Superior temporal gyrus (tissue), 1 donor: ENCODE measurements at regions not wholly inside any gene's neighbourhood (a gene's known extent, or its start where the extent isn't known, plus 50 kb on each side); places are given as distances from the start of the nearest gene placed in this dataset.
"Not testable (repeated sequence)": the region's sequence is repeated elsewhere in the genome, so short reads cannot be mapped to it uniquely, and the experiment has no call there.

ENCODE experiments used
- DNase-seq: peaks from one replicate; pipeline ENCODE4 v3.0.0-alpha.2; 2016; ENCODE audit errors: extremely low spot score

GRCh38 chr22:22822106-22822505 lies 65.5 kb upstream of the IGLL5 start:
- no peak for DNase-seq

DNA sequence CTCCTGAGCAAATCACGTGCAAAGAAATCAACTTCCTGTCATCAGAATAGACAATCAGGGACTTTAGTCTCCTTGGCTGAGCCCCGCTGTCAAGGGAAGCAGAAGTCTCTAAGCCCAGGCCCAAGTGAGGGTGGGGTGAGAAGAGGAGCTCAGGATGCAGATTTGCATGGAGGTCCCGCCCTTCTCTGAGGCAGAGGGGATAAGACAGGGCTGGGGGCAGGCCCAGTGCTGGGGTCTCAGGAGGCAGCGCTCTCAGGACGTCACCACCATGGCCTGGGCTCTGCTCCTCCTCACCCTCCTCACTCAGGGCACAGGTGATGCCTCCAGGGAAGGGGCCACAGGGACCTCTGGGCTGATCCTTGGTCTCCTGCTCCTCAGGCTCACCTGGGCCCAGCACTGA lies 65.1 kb upstream of the IGLL5 start:
- DNase-seq = not testable (repeated sequence)

GRCh38 chr22:22823131-22823810 lies 64.3 kb upstream of the IGLL5 start:
- DNase-seq = no peak

DNA sequence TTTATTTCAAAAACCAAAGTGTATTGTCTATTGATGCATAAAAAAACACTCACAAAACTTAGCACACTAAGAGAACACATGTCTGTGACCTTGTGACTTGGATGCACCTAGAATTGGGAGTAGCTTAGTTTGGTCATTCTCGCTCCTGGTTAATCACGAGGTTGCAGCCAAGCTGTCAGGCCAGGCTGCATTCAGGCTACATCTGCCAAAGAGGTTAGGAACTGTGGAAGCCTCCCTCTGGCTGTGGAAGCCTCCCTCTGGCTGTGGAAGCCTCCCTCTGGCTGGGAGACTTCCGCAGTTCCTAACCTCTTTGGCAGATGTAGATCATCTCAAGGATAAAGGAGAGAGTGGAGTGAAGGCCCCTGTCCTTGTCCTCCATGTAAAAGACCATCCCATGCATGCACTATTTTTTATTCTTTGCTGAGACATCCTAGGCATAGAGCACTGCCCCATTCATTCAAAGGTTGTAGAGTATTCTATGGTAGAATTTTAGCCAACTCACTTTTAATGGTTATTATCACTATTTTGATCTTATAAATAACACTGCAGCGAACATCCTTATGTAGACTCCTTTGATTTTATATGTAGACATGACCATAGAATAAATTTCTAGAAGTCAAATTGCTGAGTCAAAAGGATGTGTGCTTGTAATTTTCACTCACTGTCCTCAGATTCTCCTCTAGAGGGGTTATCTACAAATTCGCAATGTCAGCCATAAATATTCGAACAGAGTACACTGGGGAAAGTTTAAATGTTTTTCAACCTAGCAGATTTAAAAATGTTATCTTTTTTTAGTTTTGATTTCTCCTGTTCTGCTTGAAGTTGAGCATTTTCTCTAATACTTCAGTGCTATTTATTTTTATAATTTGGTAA lies 63.0 kb upstream of the IGLL5 start:
- no peak for DNase-seq

GRCh38 chr22:22825213-22825593 lies 62.4 kb upstream of the IGLL5 start:
- no peak for DNase-seq

DNA sequence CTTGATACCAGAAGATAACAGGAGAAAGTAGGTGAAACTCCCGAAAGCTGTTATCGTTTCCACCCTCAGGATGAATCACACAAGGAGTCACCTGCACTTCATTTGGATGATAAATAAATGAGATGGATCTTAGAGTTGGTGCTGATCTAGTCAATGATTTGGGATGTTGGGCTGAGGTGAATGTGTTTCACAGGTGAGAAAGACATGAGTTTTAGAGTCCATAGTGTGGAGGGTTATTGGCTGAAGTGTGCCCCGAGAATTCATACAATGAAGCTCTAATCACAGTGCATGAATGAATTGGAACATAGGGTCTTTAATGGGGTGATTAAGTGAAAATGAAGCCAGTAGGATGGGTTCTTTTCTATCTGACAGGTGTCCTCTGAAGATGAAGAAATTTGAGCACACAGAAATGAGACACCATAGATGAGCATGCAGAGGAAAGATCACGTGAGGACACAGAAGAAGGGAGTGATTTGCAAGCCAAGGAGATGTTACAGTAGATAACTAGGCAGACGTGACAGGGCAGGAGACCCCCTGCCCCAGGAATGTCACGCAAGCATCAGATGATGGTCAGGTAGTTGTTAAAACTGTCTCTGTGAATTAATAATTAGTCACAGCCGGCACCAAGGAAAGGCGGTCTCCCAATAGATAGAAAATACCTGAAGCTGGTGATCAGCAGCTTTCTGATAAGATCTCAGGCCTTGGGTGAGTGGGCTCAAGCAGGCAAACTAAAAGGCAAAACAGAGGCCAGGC lies 60.3 kb upstream of the IGLL5 start:
- no peak for DNase-seq

DNA sequence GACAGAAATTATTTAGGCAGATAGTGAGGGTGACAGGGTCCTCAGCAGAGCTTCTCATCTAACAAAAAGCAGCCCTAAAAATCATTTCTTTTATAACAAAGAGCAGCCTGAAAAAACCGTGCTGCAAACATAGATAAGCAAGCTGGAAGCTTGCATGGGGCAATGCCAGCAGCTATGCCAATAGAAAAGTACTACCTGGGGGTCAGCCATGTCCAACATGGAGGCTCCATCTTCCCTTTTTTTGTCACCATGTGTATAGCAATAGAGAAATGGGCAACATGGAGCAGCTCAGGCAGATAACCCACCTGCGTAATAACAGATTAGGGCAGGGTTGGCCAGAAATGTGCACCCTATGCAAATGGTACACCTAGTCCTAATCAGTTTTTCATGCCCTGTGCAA lies 57.4 kb upstream of the IGLL5 start:
- no peak for DNase-seq

- no peak for DNase-seq
Observed at GRCh38 chr22:22830957-22831688, 56.5 kb upstream of the IGLL5 start.

DNA sequence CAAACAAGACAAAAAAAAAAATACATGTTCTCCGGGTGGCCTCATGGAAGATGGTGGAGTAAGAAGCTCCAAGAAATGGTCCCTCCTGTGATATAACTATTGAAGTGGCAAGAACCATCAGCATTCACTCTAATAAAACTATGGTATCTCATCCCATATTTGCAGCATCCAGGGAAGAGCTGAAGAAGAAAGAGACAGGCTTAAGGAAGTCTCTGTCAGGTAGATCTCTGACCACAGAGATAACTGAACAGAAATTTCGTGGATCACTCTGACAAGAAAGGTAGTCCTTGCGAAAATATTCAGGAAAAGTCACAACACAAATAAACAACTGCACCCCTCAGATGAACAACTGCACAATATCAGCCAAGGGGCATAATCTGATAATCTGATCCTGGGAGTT lies 54.6 kb upstream of the IGLL5 start:
- no peak for DNase-seq

DNA sequence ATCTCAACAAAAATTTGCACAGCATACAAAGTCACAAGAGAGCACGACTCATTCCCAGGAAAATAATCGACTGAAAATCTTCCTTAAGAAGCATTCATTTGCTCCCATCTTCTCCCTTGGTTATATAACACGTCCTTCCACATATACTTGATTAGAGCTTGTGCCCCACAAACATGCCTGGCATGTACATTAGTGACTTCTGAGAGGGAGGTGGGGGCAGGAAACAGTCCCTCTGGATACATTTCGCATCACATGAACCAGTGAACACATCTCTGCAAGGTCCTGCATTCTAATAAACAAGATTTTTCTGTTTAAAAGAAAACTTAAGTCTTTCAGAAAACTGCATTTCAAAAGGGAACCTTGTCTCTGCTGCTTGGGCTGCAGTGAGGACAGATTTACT lies 54.1 kb upstream of the IGLL5 start:
- no peak for DNase-seq

- DNase-seq = no peak
Observed at GRCh38 chr22:22834204-22834603, 53.4 kb upstream of the IGLL5 start.

- DNase-seq = no peak
Observed at GRCh38 chr22:22834783-22835182, 52.8 kb upstream of the IGLL5 start.

DNA sequence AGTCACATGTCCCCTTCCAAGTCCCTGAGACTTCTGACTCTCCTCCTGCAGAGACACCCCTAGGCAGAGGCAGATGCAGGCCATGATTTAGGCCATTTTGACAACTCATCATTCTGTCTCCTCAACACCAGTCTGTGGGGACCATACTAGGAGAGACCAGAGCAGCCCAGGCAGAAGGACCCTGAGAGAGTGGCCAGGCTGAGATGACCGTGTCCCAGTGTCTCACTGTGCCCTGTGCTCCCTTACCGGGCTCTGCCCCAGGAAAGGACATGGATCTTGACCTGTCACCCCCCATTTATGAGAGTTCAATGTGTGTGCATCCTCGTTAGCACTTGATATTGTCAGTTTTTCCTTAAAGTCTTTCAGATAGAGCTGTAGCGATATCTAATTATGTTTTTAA lies 52.4 kb upstream of the IGLL5 start:
- DNase-seq = no peak

DNA sequence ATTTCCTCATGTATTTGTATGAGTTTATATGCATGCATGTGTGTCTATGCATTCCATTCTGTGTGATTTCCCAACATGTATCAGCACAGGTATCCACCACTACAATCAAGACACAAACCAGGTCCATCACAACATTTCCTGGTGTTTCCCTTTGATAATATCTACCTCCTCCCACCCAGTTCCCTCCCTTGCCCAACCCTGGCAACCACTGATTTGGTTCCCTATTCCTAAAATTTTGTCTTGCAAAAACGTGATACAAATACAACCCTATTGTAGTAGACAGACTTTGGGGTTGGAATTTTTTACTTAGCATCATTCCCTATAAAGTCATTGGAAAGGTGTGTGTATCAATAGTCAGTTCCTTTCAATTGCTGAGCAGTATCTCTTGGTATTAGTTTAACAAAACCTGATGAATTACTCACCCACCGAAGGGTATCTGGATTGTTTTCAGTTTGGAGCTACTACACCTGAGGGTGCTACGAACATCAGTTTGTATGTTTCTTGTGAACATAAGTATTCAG lies 51.8 kb upstream of the IGLL5 start:
- no peak for DNase-seq

- DNase-seq = no peak
Observed at GRCh38 chr22:22836635-22837034, 51.0 kb upstream of the IGLL5 start.
